OCI-LY7 (cell line): ENCODE measurements at regions not wholly inside any gene's neighbourhood (a gene's known extent, or its start where the extent isn't known, plus 50 kb on each side); places are given as distances from the start of the nearest gene placed in this dataset.

Experiments used
- BruUV-seq: library from RNA; stranded (reverse); fragments of 400-500 nt; replicated peaks from 2 replicates; lab custom pipeline; 2021; lab: Mats Ljungman, UMichigan
- CTCF ChIA-PET: fragments of 300-600 bp; sonication (Branson Sonifier 250); formaldehyde crosslinking; loops from one replicate; lab custom pipeline; 2022; ENCODE audit warnings: antibody characterized with exemption; ENCODE audit not compliant: unreplicated experiment; lab: Charles Lee
- POLR2A ChIA-PET: fragments of 300-600 bp; sonication (Branson Sonifier 250); formaldehyde crosslinking; loops from one replicate; lab custom pipeline; 2022; ENCODE audit warnings: antibody characterized with exemption; lab: Charles Lee
- DNase-seq: peaks from one replicate; pipeline ENCODE4 v3.0.0-alpha.2; 2015; ENCODE audit warnings: low spot score
- H2AFZ ChIP-seq: fragments of 200-600 bp; sonication (generic), shearing (Covaris generic); 2 replicates; pipeline ENCODE4 v1.6.1; 2014; ENCODE audit warnings: mild to moderate bottlenecking, antibody characterized with exemption, low read length, moderate library complexity
- H3K27ac ChIP-seq: fragments of 200-600 bp; sonication (generic); 2 replicates; pipeline ENCODE4 v1.5.1; 2014; ENCODE audit warnings: mixed run types, low read depth, mild to moderate bottlenecking, moderate library complexity, low read length, inconsistent platforms; ENCODE audit not compliant: poor library complexity, severe bottlenecking
- H3K36me3 ChIP-seq: fragments of 200-600 bp; sonication (generic); 2 replicates; pipeline ENCODE4 v1.6.1; 2014; ENCODE audit warnings: mild to moderate bottlenecking, antibody characterized with exemption, low read length, moderate library complexity, mixed read lengths; ENCODE audit not compliant: insufficient read depth
- H3K4me1 ChIP-seq: fragments of 200-600 bp; sonication (generic); 2 replicates; pipeline ENCODE4 v1.5.1; 2014; ENCODE audit warnings: mild to moderate bottlenecking, low read length; ENCODE audit not compliant: insufficient read depth, poor library complexity, severe bottlenecking
- H3K4me2 ChIP-seq: fragments of 200-600 bp; sonication (generic); 2 replicates; pipeline ENCODE4 v1.6.1; 2014; ENCODE audit warnings: mild to moderate bottlenecking, low read length
- H3K4me3 ChIP-seq: fragments of 200-600 bp; sonication (generic); 2 replicates; pipeline ENCODE4 v1.5.1; 2014; ENCODE audit warnings: mild to moderate bottlenecking, low read depth, low read length; ENCODE audit not compliant: poor library complexity, severe bottlenecking
- H3K79me2 ChIP-seq: fragments of 200-600 bp; sonication (generic); 2 replicates; pipeline ENCODE4 v1.6.1; 2016; ENCODE audit warnings: low read depth, mild to moderate bottlenecking, low read length, moderate library complexity, mixed read lengths; ENCODE audit not compliant: insufficient read depth
- H3K9me2 ChIP-seq: fragments of 200-600 bp; sonication (generic); 2 replicates; pipeline ENCODE4 v1.6.1; 2016; ENCODE audit warnings: mild to moderate bottlenecking, low read length, mixed read lengths; ENCODE audit not compliant: insufficient read depth
- H3K9me3 ChIP-seq: fragments of 200-600 bp; sonication (generic); 2 replicates; pipeline ENCODE4 v1.6.1; 2014; ENCODE audit warnings: mild to moderate bottlenecking, mixed run types, low read length, mixed read lengths
- H4K20me1 ChIP-seq: fragments of 200-600 bp; sonication (generic); 2 replicates; pipeline ENCODE4 v1.6.1; 2014; ENCODE audit warnings: mild to moderate bottlenecking, antibody characterized with exemption, low read length, moderate library complexity, mixed read lengths; ENCODE audit not compliant: insufficient read depth
- CTCF ChIP-seq: fragments of 200-600 bp; sonication (generic); conservative IDR thresholded peaks from 2 replicates; pipeline ENCODE4 v1.5.1; 2014; ENCODE audit warnings: mild to moderate bottlenecking, antibody characterized with exemption, low read length, moderate library complexity, mixed read lengths
- EZH2phosphoT487 ChIP-seq: fragments of 200-600 bp; sonication (generic); IDR thresholded peaks from 2 replicates; pipeline ENCODE4 v1.6.1; 2018; ENCODE audit warnings: low read depth, borderline replicate concordance, mild to moderate bottlenecking, mixed run types, antibody characterized with exemption, low read length, moderate library complexity, mixed read lengths
- intact Hi-C: fragments of 100-400 bp; cut with micrococcal nuclease; formaldehyde crosslinking; loops from one replicate; pipeline ENCODE4 v1.10.0; 2022; ENCODE audit not compliant: unreplicated experiment

- intact Hi-C loops: no loop called here
- H2AFZ ChIP-seq: no peak overlapping the region
- H3K9me2 ChIP-seq: no peaks in the 10 kb centered on the region
- BruUV-seq: no TSS peak
- no peaks in the 10 kb centered on the region for H3K9me3 ChIP-seq
- H3K79me2 ChIP-seq: no peaks in the 10 kb centered on the region
- no peaks in the 10 kb centered on the region for H4K20me1 ChIP-seq
- H3K4me2 ChIP-seq: no peak overlapping the region
- no peak for TF ChIP-seq EZH2phosphoT487
- TF ChIP-seq CTCF: no peak
- H3K4me3 ChIP-seq: no peak overlapping the region
- H3K36me3 ChIP-seq: no peaks in the 10 kb centered on the region
- H3K27ac ChIP-seq: no peak overlapping the region
- no peaks in the 10 kb centered on the region for H3K4me1 ChIP-seq
- POLR2A ChIA-PET: no interaction called here
- CTCF ChIA-PET: no interaction called here
- no peak for DNase-seq
These were observed 446.2 kb upstream of the CHORDC1 start for GRCh38 chr11:90669094-90669493.

- ChIA-PET CTCF (no interaction called here), POLR2A (no interaction called here)
- Histone ChIP-seq H3K4me2 (no peak overlapping the region), H2AFZ (no peak overlapping the region), H3K27ac (no peak overlapping the region), H3K79me2 (no peaks in the 10 kb centered on the region), H3K4me1 (no peaks in the 10 kb centered on the region), H4K20me1 (no peaks in the 10 kb centered on the region), H3K36me3 (no peaks in the 10 kb centered on the region), H3K9me3 (no peaks in the 10 kb centered on the region), H3K9me2 (no peaks in the 10 kb centered on the region), H3K4me3 (no peak overlapping the region)
- no peak for TF ChIP-seq EZH2phosphoT487
- no peak for TF ChIP-seq CTCF
- no peak for DNase-seq
- BruUV-seq: no TSS peak
- intact Hi-C loops: no loop called here
These were observed 445.7 kb upstream of the CHORDC1 start for GRCh38 chr11:90668502-90668901.

- Histone ChIP-seq H2AFZ (no peak overlapping the region), H3K4me2 (no peak overlapping the region), H3K4me3 (no peak overlapping the region), H3K36me3 (no peaks in the 10 kb centered on the region), H3K9me2 (no peaks in the 10 kb centered on the region), H3K4me1 (no peaks in the 10 kb centered on the region), H4K20me1 (no peaks in the 10 kb centered on the region), H3K9me3 (no peaks in the 10 kb centered on the region), H3K79me2 (no peaks in the 10 kb centered on the region), H3K27ac (no peak overlapping the region)
- no TSS peak for BruUV-seq
- ChIA-PET POLR2A (no interaction called here), CTCF (no interaction called here)
- intact Hi-C loops: no loop called here
- TF ChIP-seq EZH2phosphoT487: no peak
- no peak for TF ChIP-seq CTCF
- DNase-seq: no peak
These were observed 438.4 kb upstream of the CHORDC1 start for GRCh38 chr11:90661233-90661632.
